NOMO-1 treated with DMSO at 0.1 percent for 48 hours (cell line): ENCODE measurements at regions not wholly inside any gene's neighbourhood (a gene's known extent, or its start where the extent isn't known, plus 50 kb on each side); places are given as distances from the start of the nearest gene placed in this dataset.
A peak's percentile ranks its signal among the peaks of the same experiment; 100 is the strongest.
"Not testable (repeated sequence)": the region's sequence is repeated elsewhere in the genome, so short reads cannot be mapped to it uniquely, and the experiment has no call there.

Experiments
- DNase-seq: peaks from one replicate; lab custom pipeline; 2025; ENCODE audit not compliant: unreplicated experiment; lab: John Stamatoyannopoulos, UW

DNA sequence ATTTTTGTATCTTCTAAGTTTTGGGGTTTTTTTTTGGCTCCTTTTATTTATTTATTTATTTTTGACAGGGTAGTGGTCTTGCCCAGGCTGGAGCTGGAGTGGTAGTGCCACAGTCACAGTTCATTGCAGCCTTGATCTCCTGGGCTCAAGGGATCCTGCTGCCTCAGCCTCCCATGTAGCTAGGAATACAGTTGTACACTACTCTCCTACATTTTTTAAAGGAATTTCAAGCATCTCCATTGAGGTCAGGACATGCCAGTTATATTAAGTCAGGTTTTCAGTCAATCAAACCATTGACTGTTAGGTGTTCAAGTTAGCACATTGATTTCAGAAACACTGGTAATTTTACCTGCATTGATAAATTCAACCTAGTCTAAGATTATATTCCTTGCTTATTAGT lies 480.5 kb upstream of the SPRY2 start:
- DNase-seq = no peak

DNA sequence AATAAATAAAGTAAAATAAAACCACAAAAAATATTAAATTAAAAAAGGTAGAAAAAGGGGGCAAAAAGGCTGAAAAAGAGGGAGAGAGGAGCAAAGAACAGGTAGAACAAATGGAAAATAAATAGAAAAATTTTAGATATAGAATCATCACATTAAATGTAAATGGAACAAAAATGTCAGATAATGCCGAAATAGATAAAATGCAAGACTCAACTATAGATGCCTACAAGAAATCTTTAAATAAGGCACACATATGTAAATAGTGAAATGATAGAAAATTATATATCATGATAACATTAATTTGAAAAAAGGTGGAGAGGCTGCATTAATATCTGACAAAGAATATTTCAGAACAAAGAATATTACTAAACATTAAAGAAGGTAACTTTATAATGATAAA lies 477.1 kb upstream of the SPRY2 start:
- no peak for DNase-seq

DNA sequence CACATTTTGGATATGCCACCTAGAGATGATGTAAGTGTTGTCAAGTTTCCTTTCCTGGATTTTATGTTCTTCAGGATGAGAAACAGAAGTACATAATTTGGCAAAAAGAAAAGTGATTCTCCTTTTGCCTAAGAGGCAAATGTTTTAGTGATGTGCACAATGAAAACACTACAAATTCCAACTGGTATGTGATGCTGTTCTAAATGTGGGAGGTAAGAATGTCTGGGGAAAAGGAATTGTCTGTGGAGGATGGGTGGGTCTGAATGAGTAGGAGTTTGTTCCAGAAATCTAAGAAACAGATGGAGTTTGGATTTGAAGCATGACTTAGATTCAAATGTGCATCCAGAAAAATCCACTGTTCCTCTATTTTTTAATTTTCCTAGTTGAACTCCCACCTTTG lies 473.6 kb upstream of the SPRY2 start:
- DNase-seq = no peak

DNA sequence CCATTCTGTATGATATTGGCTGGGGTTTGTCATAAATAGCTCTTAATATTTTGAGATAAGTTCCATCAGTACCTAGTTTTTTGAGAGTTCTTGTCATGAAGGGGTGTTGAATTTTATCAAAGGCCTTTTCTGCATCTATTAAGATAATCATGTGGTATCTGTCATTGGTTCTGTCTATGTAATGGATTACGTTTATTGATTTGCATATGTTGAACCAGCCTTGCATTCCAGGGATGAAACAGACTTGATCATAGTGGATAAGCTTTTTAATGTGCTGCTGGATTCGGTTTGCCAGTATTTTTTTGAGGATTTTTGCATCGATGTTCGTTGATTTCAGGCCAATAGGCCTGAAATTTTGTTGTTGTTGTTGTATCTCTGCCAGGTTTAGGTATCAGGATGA lies 469.4 kb upstream of the SPRY2 start:
- DNase-seq = not testable (repeated sequence)

DNA sequence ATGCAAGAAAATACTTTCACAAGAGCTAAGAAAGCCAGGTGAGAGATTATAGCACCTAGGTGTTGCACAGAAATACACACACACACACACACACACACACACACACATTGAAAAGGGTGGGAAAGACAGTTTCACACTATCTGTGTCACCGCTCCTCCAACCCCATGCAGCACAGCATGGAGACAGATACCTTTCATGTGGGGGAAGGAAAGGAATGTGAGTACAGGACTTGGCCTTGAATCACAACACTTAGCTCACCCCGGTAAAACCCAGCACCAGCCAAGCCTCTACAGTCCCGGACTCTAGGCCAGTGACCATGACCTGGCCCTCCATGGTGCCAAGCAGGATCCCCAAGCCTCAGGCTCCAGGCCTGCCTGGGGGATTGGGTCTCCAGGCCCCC lies 462.0 kb upstream of the SPRY2 start:
- DNase-seq = no peak

DNA sequence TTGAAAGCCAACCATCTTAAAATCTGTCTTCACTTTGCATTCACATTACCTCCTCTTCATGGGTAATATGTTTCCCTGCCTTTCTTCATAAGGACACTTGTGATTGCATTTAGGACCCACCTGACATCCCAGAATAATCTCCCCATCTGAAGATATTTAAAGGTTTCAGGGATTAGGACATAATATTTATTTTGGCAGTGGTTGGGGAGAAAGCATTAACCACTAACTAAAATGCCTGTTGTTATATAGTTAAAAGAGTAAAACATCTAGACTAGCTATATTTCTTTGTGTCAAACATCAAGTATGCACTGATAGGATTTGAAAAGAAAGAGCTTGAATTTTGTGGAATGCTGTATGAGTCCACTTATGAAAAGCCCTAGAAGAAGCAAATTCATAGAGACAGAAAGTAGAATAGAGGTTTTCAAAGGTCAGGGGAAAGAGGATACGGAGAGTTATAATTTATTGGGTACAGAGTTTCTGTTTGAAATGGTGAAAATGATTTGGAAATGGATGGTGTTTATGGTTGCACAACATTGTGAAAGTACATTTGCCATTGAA lies 457.7 kb upstream of the SPRY2 start:
- DNase-seq = no peak

DNA sequence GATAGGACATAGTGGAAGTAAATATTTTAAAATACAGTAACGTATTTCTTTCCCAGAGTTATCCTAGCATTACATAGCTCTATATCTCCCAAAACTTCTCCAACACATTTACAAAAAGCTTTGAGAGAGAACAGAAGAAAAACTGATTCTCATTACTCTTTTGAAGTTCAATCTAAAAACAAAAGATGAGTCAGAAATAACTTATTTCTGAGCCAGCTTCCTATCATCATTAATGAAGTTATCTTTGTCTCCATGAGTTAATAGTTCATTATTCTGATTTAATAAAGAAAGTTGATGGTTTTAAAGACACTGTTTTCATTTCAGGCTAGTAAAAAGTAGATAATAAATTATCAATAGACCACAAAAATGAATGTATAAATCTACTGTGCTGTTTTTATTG lies 446.7 kb upstream of the SPRY2 start:
- no peak for DNase-seq

DNA sequence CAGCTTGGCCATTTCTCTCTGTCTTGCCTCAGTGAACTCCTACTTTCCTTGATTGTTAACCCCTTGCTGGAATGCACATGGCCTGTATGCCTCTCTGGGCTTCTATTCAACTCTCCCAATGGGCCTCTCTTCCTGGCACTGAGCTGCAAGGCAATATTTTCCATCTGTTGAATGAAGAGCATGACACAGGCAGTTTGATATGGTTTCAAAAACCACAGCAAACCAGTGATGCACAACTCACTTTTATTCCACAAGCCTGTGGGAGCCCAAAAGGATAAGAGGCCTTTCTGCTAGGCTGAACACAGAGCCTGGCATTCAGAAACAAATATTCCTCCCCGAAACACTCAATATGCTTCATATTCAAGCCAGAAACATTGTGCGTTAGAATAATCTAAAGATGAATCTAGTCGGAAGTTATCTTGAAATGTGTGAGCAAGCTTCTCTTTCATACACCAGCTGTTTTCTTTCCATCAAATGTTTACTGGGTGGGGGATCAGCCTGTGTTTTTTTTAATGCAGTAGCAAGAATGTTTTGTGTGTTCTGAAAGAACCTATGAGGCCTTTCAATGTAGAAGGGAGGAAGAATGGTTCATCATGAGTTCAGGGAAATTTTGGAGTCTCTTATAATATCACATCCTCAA lies 443.1 kb upstream of the SPRY2 start:
- no peak for DNase-seq

DNA sequence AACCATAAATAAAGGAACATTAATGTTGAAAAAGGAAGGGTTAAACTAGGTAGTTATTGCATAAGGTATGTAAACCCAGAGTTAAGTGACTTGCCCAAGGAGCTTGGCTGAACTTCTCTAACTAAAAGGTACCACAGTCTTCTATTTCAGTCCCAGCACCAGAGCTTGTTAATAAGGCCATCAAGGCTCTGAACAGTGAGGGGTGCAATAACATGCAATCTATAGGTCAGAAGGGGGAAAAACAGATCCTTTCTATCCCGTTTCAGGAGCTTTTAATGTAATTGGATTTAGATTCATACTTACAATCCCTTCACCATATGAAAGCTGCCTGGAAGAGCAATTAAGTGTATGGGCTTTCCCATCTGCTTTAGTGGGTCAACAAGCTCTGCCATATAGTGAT lies 441.5 kb upstream of the SPRY2 start:
- DNase-seq = no peak

DNA sequence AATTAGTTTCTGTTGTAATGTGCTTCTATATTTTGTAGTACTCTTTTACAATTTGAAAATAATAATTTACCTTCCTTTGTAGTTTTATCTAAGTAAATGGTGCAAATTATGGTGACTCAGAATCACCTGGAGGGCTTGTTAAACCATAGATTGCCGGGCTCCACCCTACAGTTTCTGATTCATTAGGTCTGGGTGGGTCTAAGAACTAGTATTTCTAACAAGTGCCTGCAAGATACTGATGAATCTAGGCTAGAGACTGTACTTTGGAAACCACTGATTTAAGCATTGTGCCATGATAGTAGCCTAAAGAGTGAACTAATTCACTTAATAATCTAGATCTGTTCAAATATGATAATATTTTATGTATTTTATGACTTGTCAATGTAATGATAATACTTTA lies 437.4 kb upstream of the SPRY2 start:
- DNase-seq = no peak

DNA sequence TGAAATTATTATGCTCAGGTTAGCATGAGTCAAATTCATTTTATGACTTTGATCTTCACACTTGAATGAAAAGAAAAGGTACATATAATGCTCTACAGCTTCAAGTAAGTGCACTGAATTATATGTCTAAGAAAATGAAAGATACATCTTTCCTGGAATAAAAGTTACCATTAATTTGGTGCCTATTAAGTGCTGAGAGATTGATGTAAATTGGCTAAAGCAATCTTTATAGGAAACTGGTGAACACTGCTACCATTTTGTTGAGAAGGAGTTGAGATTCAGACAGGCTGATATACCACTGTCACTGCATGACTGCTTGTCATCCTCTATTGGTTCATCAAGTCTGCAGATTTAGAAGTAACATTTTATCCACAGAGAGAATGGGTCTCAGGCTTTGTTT lies 416.8 kb upstream of the SPRY2 start:
- DNase-seq = no peak

DNA sequence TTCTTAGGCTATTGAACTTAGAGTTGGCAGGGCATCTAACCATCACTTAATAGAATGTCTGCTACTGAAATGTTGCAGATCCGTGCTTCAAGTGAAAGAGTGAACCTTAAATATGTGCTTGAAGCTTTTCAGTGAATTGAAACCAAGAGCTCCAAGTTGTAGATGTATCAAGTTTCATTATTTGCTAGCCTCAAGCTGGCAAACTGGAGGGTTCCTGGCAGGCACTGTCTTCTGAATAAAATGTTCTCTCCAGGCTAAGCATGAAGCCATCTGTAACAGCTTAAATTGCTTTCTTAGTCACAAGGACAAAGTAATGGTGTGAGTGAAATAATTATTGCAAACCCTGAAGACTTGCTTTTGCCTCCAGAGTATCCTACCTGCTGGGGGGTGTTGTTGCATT lies 415.0 kb upstream of the SPRY2 start:
- no peak for DNase-seq

DNA sequence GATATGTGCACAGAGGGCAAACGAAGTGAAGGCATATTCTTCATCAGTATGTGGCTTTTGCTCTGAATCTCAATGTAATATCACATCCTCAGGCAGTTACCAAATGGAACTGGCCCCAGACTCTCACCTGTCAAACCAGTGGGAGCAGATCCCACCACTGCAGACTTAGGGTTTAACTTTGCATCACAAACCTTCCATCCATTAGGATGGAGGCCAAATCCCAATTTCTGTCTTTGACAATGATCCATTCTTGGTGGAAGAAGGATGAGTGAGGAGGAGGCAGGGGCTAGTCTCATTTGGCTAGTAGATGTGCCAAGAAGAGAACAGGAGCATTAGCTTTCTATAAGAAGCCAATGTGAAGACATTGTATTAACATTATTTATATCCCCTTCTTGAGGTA lies 413.5 kb upstream of the SPRY2 start:
- no peak for DNase-seq

DNA sequence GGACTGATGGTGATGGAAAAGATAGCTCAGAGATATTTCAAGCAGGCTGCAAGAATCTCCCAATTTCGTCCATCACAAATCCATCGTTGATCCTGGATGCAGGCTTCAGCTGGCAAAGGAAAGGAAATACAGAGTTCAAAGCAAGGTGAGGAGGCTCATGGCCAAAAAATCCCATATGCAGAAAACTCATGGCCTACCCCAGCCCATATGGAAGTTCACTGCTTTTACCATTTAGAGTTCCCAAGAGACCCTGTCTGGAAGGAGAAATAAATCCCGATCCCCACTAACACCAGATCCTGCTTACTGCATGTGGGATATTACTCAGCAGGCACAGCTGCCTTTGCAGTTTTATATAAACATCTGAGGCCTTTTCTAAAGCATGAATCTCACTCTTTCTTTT lies 412.9 kb upstream of the SPRY2 start:
- DNase-seq = no peak

DNA sequence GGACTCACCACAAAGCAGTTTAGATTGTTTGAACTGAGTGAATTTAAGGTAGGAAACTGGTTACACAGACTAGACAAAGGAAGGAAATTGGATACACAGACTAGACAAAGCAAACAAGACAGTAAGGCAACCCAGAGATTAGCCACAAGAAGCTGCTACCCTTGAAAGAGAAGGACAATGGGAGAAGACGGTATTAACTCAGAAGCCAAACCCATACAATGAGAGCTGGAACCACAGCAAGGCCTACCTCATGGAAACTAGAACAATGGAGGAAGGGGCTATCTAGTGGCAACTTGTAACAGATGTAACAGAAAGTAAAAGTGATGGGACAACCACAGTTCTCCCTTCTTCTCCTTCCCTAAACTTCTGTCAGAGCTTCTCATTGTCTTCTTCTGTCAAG lies 410.9 kb upstream of the SPRY2 start:
- DNase-seq = no peak

DNA sequence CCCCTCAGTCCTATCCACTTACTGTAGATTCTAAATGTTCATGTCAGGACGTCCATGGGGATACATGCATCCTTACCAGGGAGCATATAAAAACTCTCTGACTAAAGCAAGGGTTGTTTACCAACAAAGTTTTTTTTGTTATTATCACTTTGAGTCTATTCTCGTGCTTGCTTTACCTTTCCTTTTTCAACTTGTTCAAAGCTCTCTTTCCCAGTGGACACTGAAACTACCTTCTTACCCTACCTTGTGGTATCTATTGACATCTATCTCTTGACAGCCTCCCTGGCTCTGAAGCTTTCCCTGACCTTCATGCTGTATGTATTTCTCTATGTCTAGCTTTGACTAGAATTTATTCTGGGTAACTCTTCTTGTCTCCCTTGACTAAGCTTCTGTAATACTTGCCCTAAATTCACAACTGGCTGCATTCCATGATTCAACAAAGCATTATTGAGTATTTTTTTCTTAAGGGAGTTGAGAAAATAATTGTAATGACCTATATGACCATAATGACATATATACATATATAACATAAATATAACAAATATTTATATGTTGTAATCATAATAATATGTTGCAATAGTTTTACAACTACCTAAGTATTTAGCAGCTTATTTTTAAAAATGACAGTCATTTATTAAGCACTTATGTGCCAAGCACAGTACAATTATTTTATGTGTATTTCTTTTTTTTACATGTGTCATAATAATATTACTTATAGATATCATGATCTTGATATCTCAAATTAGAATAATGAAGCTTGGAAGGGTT lies 403.4 kb upstream of the SPRY2 start:
- DNase-seq = no peak

DNA sequence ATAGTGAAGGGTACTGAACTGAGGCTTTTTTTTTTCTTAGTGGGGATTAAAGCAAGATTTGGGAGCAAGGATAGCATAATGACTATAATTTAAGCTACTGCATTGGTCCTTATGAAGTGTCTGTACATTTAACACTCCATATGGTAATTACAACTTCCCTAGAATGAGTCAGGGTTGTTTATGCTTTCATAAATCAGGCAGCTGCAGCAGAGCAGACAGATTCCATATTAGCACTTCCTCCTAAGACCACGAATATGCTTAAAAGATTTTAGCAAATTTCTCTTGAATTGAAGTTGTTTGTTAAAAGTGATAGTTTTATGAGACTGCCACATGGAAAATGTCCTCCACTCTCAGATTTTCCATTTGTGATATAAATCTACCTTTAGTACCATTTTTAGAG lies 401.1 kb upstream of the SPRY2 start:
- peak; percentile 85 for DNase-seq

DNA sequence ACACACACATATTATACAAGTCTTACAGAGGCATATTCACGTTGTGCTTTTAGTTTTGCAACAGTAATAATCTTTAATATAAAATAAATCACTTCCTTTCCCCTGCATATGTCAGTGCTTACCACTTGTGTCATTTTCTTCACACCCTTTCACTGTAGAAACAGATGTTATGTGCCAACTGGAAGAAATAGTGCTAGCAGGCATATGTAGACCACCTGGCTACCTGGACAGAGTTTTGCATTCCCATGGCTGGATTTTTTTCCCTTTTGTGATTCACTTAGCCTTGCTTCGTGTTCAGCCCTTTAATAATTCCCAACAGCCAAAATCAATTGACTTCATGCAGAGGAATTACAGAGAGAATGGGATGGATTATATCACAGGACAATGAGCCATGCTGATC lies 399.1 kb upstream of the SPRY2 start:
- DNase-seq = no peak

DNA sequence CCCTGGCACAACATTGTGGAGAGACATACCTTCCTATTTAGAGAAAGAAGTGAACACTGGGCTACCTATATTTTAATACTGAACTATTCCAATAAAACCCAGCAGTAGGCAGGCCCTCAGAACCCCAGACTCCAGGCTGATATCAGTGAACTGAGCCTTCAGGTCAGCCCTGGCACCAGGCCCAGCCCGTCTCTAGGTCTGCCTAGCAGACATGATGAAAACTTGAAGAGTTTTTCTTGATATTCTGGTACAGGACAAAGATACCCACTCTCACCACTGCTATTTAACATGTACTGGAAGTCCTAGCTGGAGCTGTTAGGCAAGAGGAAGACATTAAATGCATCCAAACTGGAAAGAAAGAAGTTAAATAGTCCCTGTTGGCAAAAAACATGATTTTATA lies 396.6 kb upstream of the SPRY2 start:
- DNase-seq = no peak

DNA sequence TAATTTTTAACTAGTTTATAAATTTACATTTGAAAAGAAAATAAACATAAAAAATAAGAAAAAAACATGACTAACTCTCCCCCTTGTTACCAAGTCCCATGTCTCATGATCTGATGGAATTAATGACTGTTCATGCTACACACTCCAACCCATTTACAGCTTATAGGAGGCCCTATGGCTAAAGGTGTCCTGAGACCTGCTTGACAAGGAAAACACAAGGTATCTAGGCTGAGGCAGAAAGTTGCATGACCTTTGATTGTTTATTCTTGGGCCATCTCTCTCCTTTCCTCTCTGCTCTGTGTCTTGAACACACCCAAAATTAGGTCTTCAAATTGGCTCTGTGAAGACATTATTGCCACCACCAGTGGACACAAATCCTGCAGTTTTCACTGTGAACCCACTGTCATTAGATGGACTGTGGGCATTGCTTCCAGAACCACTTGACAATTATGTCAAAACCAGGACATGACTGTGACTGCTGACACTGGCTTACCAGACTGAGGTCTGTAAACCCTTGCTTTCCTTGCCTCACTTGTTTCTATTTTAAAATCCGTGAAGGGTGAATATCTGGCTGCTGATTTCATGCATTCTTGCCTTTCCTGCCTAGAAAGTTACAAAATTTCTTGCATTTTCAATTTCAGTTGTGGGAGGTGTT lies 386.5 kb upstream of the SPRY2 start:
- no peak for DNase-seq

DNA sequence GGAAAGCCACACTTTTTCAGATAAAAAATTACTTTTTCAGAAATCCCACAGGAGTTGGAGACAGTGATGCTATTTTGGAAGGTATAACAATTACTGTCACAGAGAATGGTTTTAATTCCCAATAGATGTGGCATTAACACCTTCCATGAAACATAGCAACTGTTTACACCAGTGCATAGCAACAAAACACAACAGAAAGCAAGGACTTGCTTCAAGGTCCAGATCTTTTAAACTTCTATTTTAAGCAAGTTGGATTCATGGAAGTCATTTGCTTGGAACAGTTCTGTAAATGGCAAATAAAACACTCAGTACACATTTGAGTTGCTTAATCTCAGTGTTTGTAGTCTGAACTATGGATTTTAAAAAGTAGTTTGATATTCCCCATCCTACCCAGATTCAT lies 385.9 kb upstream of the SPRY2 start:
- no peak for DNase-seq

DNA sequence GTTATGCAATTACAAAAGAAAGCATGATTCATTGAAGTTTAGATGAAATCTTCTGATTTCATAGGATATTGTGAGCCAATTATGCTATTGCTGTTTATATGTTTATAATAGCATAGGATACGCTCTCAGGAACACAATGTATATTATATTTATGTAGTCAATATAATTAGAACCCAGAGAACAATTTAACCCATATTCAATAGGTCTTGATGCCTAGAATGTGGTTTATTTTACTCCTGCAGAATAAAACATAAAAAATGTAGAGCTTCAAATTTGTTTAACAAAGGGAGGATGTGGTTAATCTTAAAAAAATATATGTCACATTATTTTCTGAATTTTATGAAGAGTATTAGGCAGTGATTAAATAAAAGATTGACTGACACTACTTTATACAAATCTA lies 380.8 kb upstream of the SPRY2 start:
- no peak for DNase-seq
